ENCODE measurements at regions not wholly inside any gene's neighbourhood (a gene's known extent, or its start where the extent isn't known, plus 50 kb on each side); places are given as distances from the start of the nearest gene placed in this dataset.

- Histone ChIP-seq H3K27me3 (ENCODE audit: control insufficient read depth, insufficient read depth, low read length) (no peaks in the 10 kb centered on the region), H3K27ac (ENCODE audit: low read length) (no peak overlapping the region), H3K9me3 (ENCODE audit: control insufficient read depth, low read depth, low read length) (no peaks in the 10 kb centered on the region), H3K9ac (ENCODE audit: low read length) (no peak overlapping the region), H3K4me1 (ENCODE audit: control insufficient read depth, low read depth, low read length) (no peaks in the 10 kb centered on the region), H3K36me3 (ENCODE audit: control insufficient read depth, low read depth, low read length) (no peaks in the 10 kb centered on the region), H3K4me3 (ENCODE audit: low read length) (no peak overlapping the region)
Measured at GRCh38 chr2:192373754-192374153, 179.0 kb upstream of the TMEFF2 start.

GRCh38 chr2:192373221-192373620 is 178.5 kb upstream of the TMEFF2 start:
- no peaks in the 10 kb centered on the region for H3K27me3 ChIP-seq (ENCODE audit: control insufficient read depth, insufficient read depth, low read length)
- H3K9ac ChIP-seq (ENCODE audit: low read length) = no peak overlapping the region
- H3K4me1 ChIP-seq (ENCODE audit: control insufficient read depth, low read depth, low read length) = no peaks in the 10 kb centered on the region
- no peak overlapping the region for H3K27ac ChIP-seq (ENCODE audit: low read length)
- H3K36me3 ChIP-seq (ENCODE audit: control insufficient read depth, low read depth, low read length) = no peaks in the 10 kb centered on the region
- H3K9me3 ChIP-seq (ENCODE audit: control insufficient read depth, low read depth, low read length) = no peaks in the 10 kb centered on the region
- H3K4me3 ChIP-seq (ENCODE audit: low read length) = no peak overlapping the region

DNA sequence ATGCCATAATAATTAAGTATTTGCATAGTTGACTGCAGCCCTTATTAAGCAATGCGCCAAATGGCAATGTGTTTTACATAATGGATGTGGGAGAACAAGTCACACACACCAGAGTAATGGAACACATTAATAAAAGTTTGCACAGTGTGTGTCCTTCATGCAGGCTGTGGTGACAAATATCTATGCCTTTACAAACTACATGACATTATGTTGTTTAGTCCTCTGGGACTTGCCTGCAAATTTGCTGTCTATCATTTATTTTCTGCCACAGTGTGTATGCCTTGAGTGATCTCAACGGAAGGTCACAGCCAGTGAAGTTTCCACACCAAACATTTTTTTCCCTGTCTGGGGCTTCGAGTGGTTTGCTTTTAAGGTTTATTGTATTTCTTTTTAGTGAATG is 175.2 kb upstream of the TMEFF2 start:
- Histone ChIP-seq H3K9me3 (ENCODE audit: control insufficient read depth, low read depth, low read length) (no peaks in the 10 kb centered on the region), H3K9ac (ENCODE audit: low read length) (no peak overlapping the region), H3K27ac (ENCODE audit: low read length) (no peak overlapping the region), H3K36me3 (ENCODE audit: control insufficient read depth, low read depth, low read length) (no peaks in the 10 kb centered on the region), H3K4me1 (ENCODE audit: control insufficient read depth, low read depth, low read length) (no peaks in the 10 kb centered on the region), H3K4me3 (ENCODE audit: low read length) (no peak overlapping the region), H3K27me3 (ENCODE audit: control insufficient read depth, insufficient read depth, low read length) (no peaks in the 10 kb centered on the region)

DNA sequence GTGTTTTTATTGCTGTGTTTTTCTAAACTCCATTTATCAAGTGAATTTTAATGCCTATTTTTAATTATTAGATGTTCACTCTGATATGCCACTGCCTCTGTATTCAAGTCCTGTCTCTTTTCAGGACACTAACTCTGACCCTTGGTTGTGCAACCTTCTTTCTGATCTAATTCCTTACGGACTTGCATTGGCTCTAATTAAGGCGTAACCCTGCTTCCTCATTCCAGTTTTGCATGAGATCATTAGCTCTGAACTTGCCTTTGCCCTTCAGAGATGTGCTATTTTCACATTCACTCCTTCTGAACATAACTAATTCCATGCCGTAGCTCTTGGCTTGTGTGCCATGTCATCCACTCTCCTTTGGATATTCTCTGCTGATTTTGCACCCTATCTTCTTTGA is 162.5 kb upstream of the TMEFF2 start:
- Histone ChIP-seq H3K27me3 (ENCODE audit: control insufficient read depth, insufficient read depth, low read length) (no peaks in the 10 kb centered on the region), H3K9ac (ENCODE audit: low read length) (no peak overlapping the region), H3K4me1 (ENCODE audit: control insufficient read depth, low read depth, low read length) (no peaks in the 10 kb centered on the region), H3K9me3 (ENCODE audit: control insufficient read depth, low read depth, low read length) (no peaks in the 10 kb centered on the region), H3K27ac (ENCODE audit: low read length) (no peak overlapping the region), H3K36me3 (ENCODE audit: control insufficient read depth, low read depth, low read length) (no peaks in the 10 kb centered on the region), H3K4me3 (ENCODE audit: low read length) (no peak overlapping the region)

GRCh38 chr2:192354512-192355244 is 159.9 kb upstream of the TMEFF2 start:
- Histone ChIP-seq H3K9me3 (ENCODE audit: control insufficient read depth, low read depth, low read length) (no peaks in the 10 kb centered on the region), H3K4me3 (ENCODE audit: low read length) (no peak overlapping the region), H3K27ac (ENCODE audit: low read length) (no peak overlapping the region), H3K36me3 (ENCODE audit: control insufficient read depth, low read depth, low read length) (no peaks in the 10 kb centered on the region), H3K4me1 (ENCODE audit: control insufficient read depth, low read depth, low read length) (no peaks in the 10 kb centered on the region), H3K9ac (ENCODE audit: low read length) (no peak overlapping the region), H3K27me3 (ENCODE audit: control insufficient read depth, insufficient read depth, low read length) (no peaks in the 10 kb centered on the region)

GRCh38 chr2:192347542-192347941 is 152.8 kb upstream of the TMEFF2 start:
- no peaks in the 10 kb centered on the region for H3K36me3 ChIP-seq (ENCODE audit: control insufficient read depth, low read depth, low read length)
- no peaks in the 10 kb centered on the region for H3K9me3 ChIP-seq (ENCODE audit: control insufficient read depth, low read depth, low read length)
- H3K27ac ChIP-seq (ENCODE audit: low read length) = no peak overlapping the region
- H3K9ac ChIP-seq (ENCODE audit: low read length) = no peak overlapping the region
- no peaks in the 10 kb centered on the region for H3K4me1 ChIP-seq (ENCODE audit: control insufficient read depth, low read depth, low read length)
- no peaks in the 10 kb centered on the region for H3K27me3 ChIP-seq (ENCODE audit: control insufficient read depth, insufficient read depth, low read length)
- H3K4me3 ChIP-seq (ENCODE audit: low read length) = no peak overlapping the region

DNA sequence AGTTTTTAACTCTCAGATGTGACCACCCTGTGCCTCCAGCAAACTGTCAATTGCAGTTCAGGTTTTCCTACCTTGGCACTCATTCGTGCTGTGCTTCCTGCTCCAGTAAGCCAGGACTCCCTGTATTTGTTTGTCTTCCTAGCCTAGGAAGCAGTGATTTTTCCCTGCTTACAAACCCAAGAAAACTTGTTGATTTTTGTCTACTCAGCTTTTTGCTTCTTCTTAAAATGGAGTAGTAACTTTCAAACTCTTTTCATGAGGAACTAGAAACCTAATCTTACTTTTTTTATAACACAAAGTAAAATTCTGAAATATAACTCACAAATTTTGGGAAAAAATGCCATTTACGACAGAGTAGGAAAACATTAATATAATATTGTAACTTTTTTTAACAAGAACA is 150.6 kb upstream of the TMEFF2 start:
- Histone ChIP-seq H3K27ac (ENCODE audit: low read length) (no peak overlapping the region), H3K4me1 (ENCODE audit: control insufficient read depth, low read depth, low read length) (no peaks in the 10 kb centered on the region), H3K9ac (ENCODE audit: low read length) (no peak overlapping the region), H3K36me3 (ENCODE audit: control insufficient read depth, low read depth, low read length) (no peaks in the 10 kb centered on the region), H3K4me3 (ENCODE audit: low read length) (no peak overlapping the region), H3K9me3 (ENCODE audit: control insufficient read depth, low read depth, low read length) (no peaks in the 10 kb centered on the region), H3K27me3 (ENCODE audit: control insufficient read depth, insufficient read depth, low read length) (no peaks in the 10 kb centered on the region)

GRCh38 chr2:192333642-192334041 is 138.9 kb upstream of the TMEFF2 start:
- no peak overlapping the region for H3K27ac ChIP-seq (ENCODE audit: low read length)
- H3K4me1 ChIP-seq (ENCODE audit: control insufficient read depth, low read depth, low read length) = no peaks in the 10 kb centered on the region
- H3K27me3 ChIP-seq (ENCODE audit: control insufficient read depth, insufficient read depth, low read length) = no peaks in the 10 kb centered on the region
- H3K9me3 ChIP-seq (ENCODE audit: control insufficient read depth, low read depth, low read length) = no peaks in the 10 kb centered on the region
- no peak overlapping the region for H3K9ac ChIP-seq (ENCODE audit: low read length)
- H3K4me3 ChIP-seq (ENCODE audit: low read length) = no peak overlapping the region
- H3K36me3 ChIP-seq (ENCODE audit: control insufficient read depth, low read depth, low read length) = no peaks in the 10 kb centered on the region

- no peak overlapping the region for H3K4me3 ChIP-seq (ENCODE audit: low read length)
- H3K27ac ChIP-seq (ENCODE audit: low read length) = no peak overlapping the region
- no peaks in the 10 kb centered on the region for H3K4me1 ChIP-seq (ENCODE audit: control insufficient read depth, low read depth, low read length)
- H3K27me3 ChIP-seq (ENCODE audit: control insufficient read depth, insufficient read depth, low read length) = no peaks in the 10 kb centered on the region
- no peak overlapping the region for H3K9ac ChIP-seq (ENCODE audit: low read length)
- H3K9me3 ChIP-seq (ENCODE audit: control insufficient read depth, low read depth, low read length) = no peaks in the 10 kb centered on the region
- no peaks in the 10 kb centered on the region for H3K36me3 ChIP-seq (ENCODE audit: control insufficient read depth, low read depth, low read length)
Measured at GRCh38 chr2:192328297-192328696, 133.6 kb upstream of the TMEFF2 start.

- H3K9me3 ChIP-seq (ENCODE audit: control insufficient read depth, low read depth, low read length) = no peaks in the 10 kb centered on the region
- no peaks in the 10 kb centered on the region for H3K36me3 ChIP-seq (ENCODE audit: control insufficient read depth, low read depth, low read length)
- no peaks in the 10 kb centered on the region for H3K4me1 ChIP-seq (ENCODE audit: control insufficient read depth, low read depth, low read length)
- H3K27ac ChIP-seq (ENCODE audit: low read length) = no peak overlapping the region
- no peak overlapping the region for H3K9ac ChIP-seq (ENCODE audit: low read length)
- H3K4me3 ChIP-seq (ENCODE audit: low read length) = no peak overlapping the region
- no peaks in the 10 kb centered on the region for H3K27me3 ChIP-seq (ENCODE audit: control insufficient read depth, insufficient read depth, low read length)
Measured at GRCh38 chr2:192327576-192327975, 132.8 kb upstream of the TMEFF2 start.

DNA sequence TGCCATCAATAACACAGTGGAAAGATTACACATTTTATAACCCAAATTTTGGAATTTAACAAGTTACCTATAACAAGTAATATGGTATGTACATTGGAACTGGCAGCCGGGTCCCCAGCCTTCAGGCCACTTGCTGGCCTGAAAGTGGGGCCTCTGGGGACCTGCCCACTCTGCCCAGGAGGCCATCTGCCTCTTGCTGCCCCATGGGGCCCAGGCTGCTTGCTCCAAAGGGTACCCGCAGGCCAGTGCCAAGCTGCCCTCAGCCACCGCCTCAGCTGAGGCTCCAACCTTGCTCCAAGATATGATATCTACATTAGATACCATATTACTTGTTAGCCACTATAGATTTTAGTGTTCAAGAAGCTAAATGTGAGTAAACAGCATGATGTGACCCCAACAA is 120.8 kb upstream of the TMEFF2 start:
- no peaks in the 10 kb centered on the region for H3K36me3 ChIP-seq (ENCODE audit: control insufficient read depth, low read depth, low read length)
- H3K9ac ChIP-seq (ENCODE audit: low read length) = no peak overlapping the region
- H3K27ac ChIP-seq (ENCODE audit: low read length) = no peak overlapping the region
- H3K4me3 ChIP-seq (ENCODE audit: low read length) = no peak overlapping the region
- no peaks in the 10 kb centered on the region for H3K27me3 ChIP-seq (ENCODE audit: control insufficient read depth, insufficient read depth, low read length)
- H3K9me3 ChIP-seq (ENCODE audit: control insufficient read depth, low read depth, low read length) = no peaks in the 10 kb centered on the region
- H3K4me1 ChIP-seq (ENCODE audit: control insufficient read depth, low read depth, low read length) = no peaks in the 10 kb centered on the region

DNA sequence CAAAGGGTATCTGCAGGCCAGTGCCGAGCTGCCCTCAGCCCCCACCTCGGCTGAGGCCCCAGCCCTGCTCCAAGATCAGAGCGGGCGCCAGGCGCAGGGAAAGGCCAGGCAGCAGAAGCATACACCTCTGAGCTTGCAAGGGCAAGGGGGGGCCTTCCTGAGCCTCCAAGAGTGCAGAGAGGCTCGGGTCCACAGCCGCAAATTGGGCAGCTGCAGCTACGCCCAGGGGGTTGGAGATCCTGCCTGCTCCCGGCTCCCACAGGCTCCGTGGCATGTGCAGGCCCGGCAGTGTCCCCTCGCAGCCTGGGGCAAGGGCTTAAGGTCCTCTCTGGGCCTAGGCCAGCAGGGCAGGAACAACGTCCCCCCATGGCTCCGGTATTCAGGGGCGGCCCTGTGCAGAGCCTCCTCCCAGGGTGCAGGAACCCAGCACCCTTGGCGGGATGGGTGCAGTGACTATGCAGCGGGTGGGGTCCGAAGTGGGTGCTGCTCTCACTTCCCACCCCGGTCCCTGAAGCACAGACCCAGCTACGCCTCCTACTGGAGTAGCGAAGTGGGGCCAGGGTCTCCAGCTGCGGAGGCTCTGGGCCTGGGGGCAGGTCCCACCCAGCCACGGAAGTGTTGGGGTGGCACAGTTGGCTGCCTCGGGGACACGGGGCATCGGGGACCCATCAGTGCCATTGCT is 120.2 kb upstream of the TMEFF2 start:
- no peak overlapping the region for H3K4me3 ChIP-seq (ENCODE audit: low read length)
- no peak overlapping the region for H3K27ac ChIP-seq (ENCODE audit: low read length)
- H3K9me3 ChIP-seq (ENCODE audit: control insufficient read depth, low read depth, low read length) = no peaks in the 10 kb centered on the region
- no peaks in the 10 kb centered on the region for H3K27me3 ChIP-seq (ENCODE audit: control insufficient read depth, insufficient read depth, low read length)
- no peak overlapping the region for H3K9ac ChIP-seq (ENCODE audit: low read length)
- no peaks in the 10 kb centered on the region for H3K4me1 ChIP-seq (ENCODE audit: control insufficient read depth, low read depth, low read length)
- no peaks in the 10 kb centered on the region for H3K36me3 ChIP-seq (ENCODE audit: control insufficient read depth, low read depth, low read length)
